ENCODE measurements at regions not wholly inside any gene's neighbourhood (a gene's known extent, or its start where the extent isn't known, plus 50 kb on each side); places are given as distances from the start of the nearest gene placed in this dataset.

DNA sequence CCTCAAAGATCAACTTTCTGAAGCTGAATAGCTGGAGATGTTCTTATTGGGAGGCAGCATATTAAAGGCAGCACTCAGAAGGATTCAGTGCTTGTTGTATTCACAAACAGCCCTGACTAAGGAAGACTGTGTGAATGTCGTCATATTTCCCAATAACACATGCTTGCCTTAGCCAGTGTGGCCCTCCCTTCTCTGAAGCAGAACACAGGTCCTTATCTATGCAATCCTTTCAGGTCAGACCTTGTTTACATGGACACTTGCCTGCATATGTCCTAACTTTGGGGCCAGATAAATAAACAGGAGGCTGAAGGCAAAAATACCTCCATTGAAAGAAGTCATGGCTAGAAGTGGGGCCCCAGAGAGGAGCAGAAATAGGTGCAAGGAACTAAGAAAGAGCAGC, 97.2 kb downstream of the SLC4A3 start:
- Histone ChIP-seq H3K9me1 (ENCODE audit: control insufficient read depth, insufficient read depth, low read length) (no peaks in the 10 kb centered on the region), H3K4me3 (no peak overlapping the region), H4K20me1 (replicated peaks; ENCODE audit: control insufficient read depth, insufficient read depth, low read length) (no peaks in the 10 kb centered on the region), H3K9ac (ENCODE audit: insufficient read depth in 1 of 2, low read depth in 2 of 2, low read length in 2 of 2) (peak overlapping the region in 1 of 2 experiments; percentile 9; a peak in 1 of 4 replicates), H3K27me3 (ENCODE audit: control insufficient read depth in 2 of 2, insufficient read depth in 2 of 2, low read length in 2 of 2) (peaks cover 0 to 4% of the 10 kb centered on the region in 2 experiments; a peak in 2 of 5 replicates), H2AFZ (ENCODE audit: low read depth, low read length) (peak overlapping the region; percentile 84), H3K9me3 (replicated peaks; ENCODE audit: control insufficient read depth, insufficient read depth, low read depth, low read length) (no peaks in the 10 kb centered on the region), H3K36me3 (ENCODE audit: control insufficient read depth, insufficient read depth, low read length) (no peaks in the 10 kb centered on the region), H3K79me2 (ENCODE audit: control insufficient read depth, insufficient read depth, low read length) (no peaks in the 10 kb centered on the region), H3K4me1 (replicated peaks in 1 of 2; ENCODE audit: control insufficient read depth in 2 of 2, insufficient read depth in 2 of 2, low read length in 2 of 2) (peaks cover 0 to 21% of the 10 kb centered on the region in 2 experiments; a peak in 2 of 5 replicates), H3K27ac (ENCODE audit: extremely low read depth, low read depth, low read length) (no peak overlapping the region; the same call in 2 of the 3 replicates), H3K4me2 (ENCODE audit: insufficient read depth, low read length) (peak overlapping the region; percentile 46)
- ChIA-PET POLR2A (no interaction called here), CTCF (ENCODE audit: low intra/inter-chr PET ratio) (no interaction called here)
- WGBS (ENCODE audit: insufficient coverage, low coverage, missing lambda C conversion rate): 0% methylated on average over 1 of the region's 1 CpG
- FAIRE-seq: peak; percentile 80
- peak; percentile 91 for ATAC-seq
- BruUV-seq (replicated peaks): no TSS peak
- in situ Hi-C loops (cut with MboI) (no loop called here), intact Hi-C loops (cut with micrococcal nuclease) (loop anchor here (5.0 kb wide), 1 partner anchor 92 kb away; no protein-coding TSS in a partner anchor)
- peak; percentile 47 to 66 (median 60) for DNase-seq (ENCODE audit: extremely low read depth in 1 of 4, low spot score in 3 of 4)
- TF ChIP-seq BHLHE40 (IDR thresholded peaks at IDR 0.05; ENCODE audit: low read length) (no peak), TBP (optimal IDR thresholded peaks at IDR 0.05; ENCODE audit: low read depth, low read length) (no peak), MYC (IDR thresholded peaks at IDR 0.05; ENCODE audit: low read depth, low read length) (peak; percentile 62), MYC (CRISPR knock-in tag; IDR thresholded peaks at IDR 0.05; ENCODE audit: borderline replicate concordance, low read depth) (no peak), FOXJ2 (tag; IDR thresholded peaks at IDR 0.05) (peak; percentile 31; the same call in 1 of the 2 replicates), NR2C1 (IDR thresholded peaks at IDR 0.05) (no peak), NR2C1 (tag; IDR thresholded peaks at IDR 0.05) (peak; percentile 45; the same call in 1 of the 2 replicates), ATF7 (IDR thresholded peaks at IDR 0.05) (peak; percentile 89), STAG1 (CRISPR knock-in tag; IDR thresholded peaks at IDR 0.05; ENCODE audit: borderline replicate concordance) (no peak), E2F6 (IDR thresholded peaks at IDR 0.05; ENCODE audit: borderline replicate concordance in 1 of 2, extremely low read depth in 1 of 2, insufficient read depth in 1 of 2, insufficient read length in 1 of 2, low read depth in 1 of 2, low read length in 1 of 2, poor library complexity in 1 of 2, severe bottlenecking in 1 of 2) (peak in 1 of 2 experiments; percentile 29), ZNF146 (CRISPR knock-in tag; IDR thresholded peaks at IDR 0.05; ENCODE audit: unreplicated experiment) (no peak), SP2 (IDR thresholded peaks at IDR 0.05; ENCODE audit: extremely low read depth, low read depth, low read length, poor library complexity, severe bottlenecking) (no peak), GTF2A2 (tag; IDR thresholded peaks at IDR 0.05) (no peak), MAFK (IDR thresholded peaks at IDR 0.05; ENCODE audit: low read length) (no peak), CEBPG (CRISPR knock-in tag; IDR thresholded peaks at IDR 0.05) (no peak), CEBPG (tag; conservative IDR thresholded peaks at IDR 0.05 in 1 of 2, IDR thresholded peaks at IDR 0.05 in 1 of 2) (peak; percentile 71 to 88), GATA2 (CRISPR knock-in tag; IDR thresholded peaks at IDR 0.05) (peak; percentile 28; the same call in 1 of the 2 replicates), DMBX1 (CRISPR knock-in tag; IDR thresholded peaks at IDR 0.05; ENCODE audit: borderline replicate concordance) (peak; percentile 43; the same call in 1 of the 2 replicates), ATF3 (IDR thresholded peaks at IDR 0.05) (peak; percentile 68), ATF3 (CRISPR knock-in tag; conservative IDR thresholded peaks at IDR 0.05) (no peak), JUN (IDR thresholded peaks at IDR 0.05; ENCODE audit: borderline replicate concordance, low read depth, low read length) (peak; percentile 27; the same call in 1 of the 2 replicates), JUN (CRISPR knock-in tag; IDR thresholded peaks at IDR 0.05; ENCODE audit: borderline replicate concordance) (no peak), CREM (IDR thresholded peaks at IDR 0.05; ENCODE audit: low read depth) (peak; percentile 54), FOXA3 (CRISPR knock-in tag; conservative IDR thresholded peaks at IDR 0.05 in 1 of 2, IDR thresholded peaks at IDR 0.05 in 1 of 2) (peak; percentile 80 to 89)

All from K562 (cell line).